DMS153 treated with DMSO at 0.1 percent for 48 hours (cell line): ENCODE measurements at regions not wholly inside any gene's neighbourhood (a gene's known extent, or its start where the extent isn't known, plus 50 kb on each side); places are given as distances from the start of the nearest gene placed in this dataset.

ENCODE experiments used
- DNase-seq: peaks from one replicate; lab custom pipeline; 2025; ENCODE audit not compliant: unreplicated experiment; lab: John Stamatoyannopoulos, UW

DNA sequence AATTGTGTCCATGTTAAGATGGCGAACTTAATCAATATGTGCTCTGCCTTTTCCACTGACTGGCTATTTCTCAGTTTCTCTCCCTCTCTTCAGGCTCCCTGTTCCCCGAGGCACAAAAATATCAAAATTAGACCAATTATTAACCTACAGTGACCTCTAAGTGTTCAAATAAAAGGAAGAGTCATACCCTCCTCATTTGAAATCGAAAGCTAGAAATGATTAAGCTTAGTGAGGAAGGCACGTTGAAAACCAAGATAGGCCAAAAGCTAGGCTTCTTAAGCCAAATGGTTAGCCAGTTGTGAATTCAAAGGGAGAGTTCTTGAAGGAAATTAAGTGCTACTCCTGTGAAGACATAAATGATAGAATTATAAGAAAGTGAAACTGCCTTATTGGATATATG is 81.1 kb upstream of the MBL2 start:
- DNase-seq = no peak

DNA sequence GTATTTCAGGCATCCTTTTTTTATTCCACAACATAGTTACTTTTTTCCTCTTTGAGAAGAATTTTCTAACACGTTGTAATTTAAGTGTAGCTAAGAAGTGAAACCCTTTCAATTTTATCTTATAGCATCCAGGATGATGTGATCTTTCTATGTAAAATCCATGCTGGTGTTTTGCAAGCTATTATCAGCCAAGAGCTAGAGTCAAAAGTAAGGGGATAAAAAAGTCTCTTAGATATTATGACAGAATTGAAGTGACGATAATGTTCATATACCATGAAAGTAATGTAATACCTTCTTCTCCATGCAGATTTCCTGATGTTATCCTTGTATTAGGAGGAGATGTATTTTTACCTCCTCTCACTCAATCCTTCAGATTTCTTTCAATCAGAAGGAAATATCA is 64.2 kb upstream of the MBL2 start:
- DNase-seq = no peak
